Neural progenitor cell (in vitro differentiated cells): ENCODE measurements at regions not wholly inside any gene's neighbourhood (a gene's known extent, or its start where the extent isn't known, plus 50 kb on each side); places are given as distances from the start of the nearest gene placed in this dataset.
"Not testable (repeated sequence)": the region's sequence is repeated elsewhere in the genome, so short reads cannot be mapped to it uniquely, and the experiment has no call there.

Experiments
- DNase-seq: peaks from one replicate; pipeline ENCODE4 v3.0.0-alpha.2; 2016; ENCODE audit warnings: low spot score
- H2AFZ ChIP-seq: fragments of 200-600 bp; sonication (generic); replicated peaks from 2 replicates; pipeline ENCODE4 v1.6.1; 2016; ENCODE audit warnings: antibody characterized with exemption
- H3F3A ChIP-seq: fragments of 200-600 bp; sonication (generic); 2 replicates; pipeline ENCODE4 v1.6.1; 2016; ENCODE audit warnings: antibody characterized with exemption, low read depth
- H3K27ac ChIP-seq: fragments of 200-600 bp; sonication (generic); 2 replicates; pipeline ENCODE4 v1.5.1; 2016; ENCODE audit warnings: mild to moderate bottlenecking
- H3K27me3 ChIP-seq: fragments of 200-600 bp; sonication (generic); 2 replicates; pipeline ENCODE4 v1.6.1; 2016; ENCODE audit warnings: mild to moderate bottlenecking, moderate library complexity
- H3K36me3 ChIP-seq: fragments of 200-600 bp; sonication (generic); 2 replicates; pipeline ENCODE4 v1.5.1; 2016
- H3K4me1 ChIP-seq: fragments of 200-600 bp; sonication (generic); 2 replicates; pipeline ENCODE4 v1.6.1; 2016; ENCODE audit warnings: mixed run types
- H3K4me2 ChIP-seq: fragments of 200-600 bp; sonication (generic); 2 replicates; pipeline ENCODE4 v1.6.1; 2016
- H3K4me3 ChIP-seq: fragments of 200-600 bp; sonication (generic); 2 replicates; pipeline ENCODE4 v1.5.1; 2016
- H3K79me2 ChIP-seq: fragments of 200-600 bp; sonication (generic); 2 replicates; pipeline ENCODE4 v1.6.1; 2016; ENCODE audit warnings: low read depth
- H3K9ac ChIP-seq: fragments of 200-600 bp; sonication (generic); 2 replicates; pipeline ENCODE4 v1.6.1; 2016
- H3K9me3 ChIP-seq: fragments of 200-600 bp; sonication (generic); 2 replicates; pipeline ENCODE4 v1.5.1; 2016; ENCODE audit warnings: low read depth
- H4K20me1 ChIP-seq: fragments of 200-600 bp; sonication (generic); 2 replicates; pipeline ENCODE4 v1.6.1; 2016; ENCODE audit warnings: low read depth
- H3K27ac Mint-ChIP-seq: 3 replicates; pipeline ENCODE4 v1.8.0; 2021; ENCODE audit warnings: mixed read lengths
- H3K27me3 Mint-ChIP-seq: 2 replicates; pipeline ENCODE4 v1.8.0; 2022; ENCODE audit warnings: low read depth, mild to moderate bottlenecking, inconsistent platforms, moderate library complexity, mixed read lengths; ENCODE audit not compliant: insufficient read depth
- H3K36me3 Mint-ChIP-seq: 3 replicates; pipeline ENCODE4 v1.8.0; 2021; ENCODE audit warnings: mixed read lengths
- H3K4me1 Mint-ChIP-seq: 3 replicates; pipeline ENCODE4 v1.8.0; 2021; ENCODE audit warnings: mixed read lengths
- H3K4me3 Mint-ChIP-seq: 3 replicates; pipeline ENCODE4 v1.8.0; 2021; ENCODE audit warnings: mild to moderate bottlenecking, moderate library complexity, mixed read lengths
- H3K9me3 Mint-ChIP-seq: 3 replicates; pipeline ENCODE4 v1.8.0; 2020; ENCODE audit warnings: mixed read lengths
- EZH2 ChIP-seq: fragments of 200-600 bp; sonication (generic); IDR thresholded peaks from 2 replicates; pipeline ENCODE4 v1.6.1; 2017; ENCODE audit warnings: antibody characterized with exemption, mild to moderate bottlenecking, moderate library complexity
- EZH2phosphoT487 ChIP-seq: fragments of 200-600 bp; sonication (generic); IDR thresholded peaks from 2 replicates; pipeline ENCODE4 v1.6.1; 2017; ENCODE audit warnings: antibody characterized with exemption
- TF ChIP-seq, protein P1 (sequence below): fragments of 200-600 bp; sonication (generic); IDR thresholded peaks from 2 replicates; pipeline ENCODE4 v1.5.1; 2017; ENCODE audit warnings: antibody characterized with exemption, mild to moderate bottlenecking

DNA sequence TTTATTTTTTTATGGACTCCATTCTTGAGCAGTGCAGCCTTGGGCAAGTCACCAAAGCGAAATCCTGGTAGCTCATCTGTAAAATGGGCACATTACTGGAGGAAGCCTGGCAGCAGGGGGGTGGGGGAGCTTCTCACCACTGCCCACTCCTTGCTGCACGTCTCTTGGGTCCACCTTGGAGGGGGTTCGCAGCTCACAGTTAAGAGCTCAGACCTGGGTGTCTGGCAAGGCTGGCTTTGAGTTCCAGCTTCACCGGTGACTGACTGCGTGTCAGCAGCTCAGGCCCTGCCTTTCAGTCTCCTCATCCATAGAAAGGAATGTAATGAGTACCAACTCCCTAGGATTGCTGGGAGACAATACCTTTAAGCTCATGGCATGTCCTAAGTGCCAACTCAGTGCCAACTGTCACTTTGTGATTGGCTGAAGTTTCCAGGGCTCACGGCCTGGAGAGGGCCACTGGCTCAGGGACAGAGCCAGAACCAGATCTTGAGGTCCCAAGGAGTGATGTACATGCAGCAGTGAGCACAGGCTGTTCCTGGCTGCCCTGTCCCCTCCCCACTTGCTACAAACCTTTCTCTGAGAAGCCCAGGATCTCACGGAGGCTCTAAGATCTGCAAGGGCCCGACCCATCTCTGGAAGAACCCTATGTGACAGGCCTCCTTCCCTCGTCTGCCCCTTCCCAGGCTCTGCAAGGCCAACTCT, 72.9 kb downstream of the C9orf50 start:
- no peak for DNase-seq
- no peaks in the 10 kb centered on the region for H4K20me1 ChIP-seq
- H3K4me1 Mint-ChIP-seq = peaks cover 36% of the 10 kb centered on the region
- H3K27me3 Mint-ChIP-seq = peaks cover 9% of the 10 kb centered on the region
- H3K4me3 Mint-ChIP-seq = no peak overlapping the region
- peaks cover 7% of the 10 kb centered on the region for H3K27me3 ChIP-seq
- no peak overlapping the region for H3K9ac ChIP-seq
- H3K9me3 ChIP-seq = no peaks in the 10 kb centered on the region
- no peak overlapping the region for H3K27ac Mint-ChIP-seq
- peaks cover 33% of the 10 kb centered on the region for H3F3A ChIP-seq
- no peaks in the 10 kb centered on the region for H3K36me3 Mint-ChIP-seq
- no peak overlapping the region for H2AFZ ChIP-seq
- no peak overlapping the region for H3K4me3 ChIP-seq
- H3K36me3 ChIP-seq = no peaks in the 10 kb centered on the region
- H3K4me1 ChIP-seq = peaks cover 10% of the 10 kb centered on the region
- TF ChIP-seq EZH2phosphoT487 = no peak
- TF ChIP-seq, protein P1, sequence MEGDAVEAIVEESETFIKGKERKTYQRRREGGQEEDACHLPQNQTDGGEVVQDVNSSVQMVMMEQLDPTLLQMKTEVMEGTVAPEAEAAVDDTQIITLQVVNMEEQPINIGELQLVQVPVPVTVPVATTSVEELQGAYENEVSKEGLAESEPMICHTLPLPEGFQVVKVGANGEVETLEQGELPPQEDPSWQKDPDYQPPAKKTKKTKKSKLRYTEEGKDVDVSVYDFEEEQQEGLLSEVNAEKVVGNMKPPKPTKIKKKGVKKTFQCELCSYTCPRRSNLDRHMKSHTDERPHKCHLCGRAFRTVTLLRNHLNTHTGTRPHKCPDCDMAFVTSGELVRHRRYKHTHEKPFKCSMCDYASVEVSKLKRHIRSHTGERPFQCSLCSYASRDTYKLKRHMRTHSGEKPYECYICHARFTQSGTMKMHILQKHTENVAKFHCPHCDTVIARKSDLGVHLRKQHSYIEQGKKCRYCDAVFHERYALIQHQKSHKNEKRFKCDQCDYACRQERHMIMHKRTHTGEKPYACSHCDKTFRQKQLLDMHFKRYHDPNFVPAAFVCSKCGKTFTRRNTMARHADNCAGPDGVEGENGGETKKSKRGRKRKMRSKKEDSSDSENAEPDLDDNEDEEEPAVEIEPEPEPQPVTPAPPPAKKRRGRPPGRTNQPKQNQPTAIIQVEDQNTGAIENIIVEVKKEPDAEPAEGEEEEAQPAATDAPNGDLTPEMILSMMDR = no peak
- TF ChIP-seq EZH2 = no peak
- H3K4me2 ChIP-seq = no peak overlapping the region
- no peaks in the 10 kb centered on the region for H3K79me2 ChIP-seq
- H3K9me3 Mint-ChIP-seq = peaks cover 2% of the 10 kb centered on the region
- no peak overlapping the region for H3K27ac ChIP-seq

DNA sequence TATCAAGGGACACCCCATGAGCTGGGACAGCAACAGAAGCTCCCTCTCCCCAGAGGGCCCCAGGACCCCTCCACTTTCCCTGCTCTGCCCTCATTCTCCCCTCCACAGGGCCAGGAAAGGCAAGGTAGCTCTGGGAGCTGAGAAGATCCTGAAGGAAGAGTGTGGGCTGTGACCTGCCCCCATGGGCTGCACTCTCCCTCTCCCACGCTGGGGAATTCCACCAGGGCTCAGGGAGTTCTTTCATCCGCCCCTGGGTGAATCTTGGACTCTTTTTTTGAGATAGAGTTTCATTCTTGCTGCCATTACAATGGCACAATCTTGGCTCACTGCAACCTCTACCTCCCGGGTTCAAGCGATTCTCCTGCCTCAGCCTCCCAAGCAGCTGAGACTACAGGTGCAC, 73.8 kb downstream of the C9orf50 start:
- no peaks in the 10 kb centered on the region for H3K36me3 ChIP-seq
- no peak for DNase-seq
- no peak overlapping the region for H3K27ac Mint-ChIP-seq
- H2AFZ ChIP-seq = no peak overlapping the region
- TF ChIP-seq, protein P1 = no peak
- TF ChIP-seq EZH2phosphoT487 (no peak), EZH2 (no peak)
- H3K4me3 Mint-ChIP-seq = no peak overlapping the region
- H3K27me3 ChIP-seq = peaks cover 7% of the 10 kb centered on the region
- H3K4me2 ChIP-seq = no peak overlapping the region
- H3K79me2 ChIP-seq = no peaks in the 10 kb centered on the region
- no peak overlapping the region for H3K4me3 ChIP-seq
- no peaks in the 10 kb centered on the region for H4K20me1 ChIP-seq
- H3K27me3 Mint-ChIP-seq = peaks cover 13% of the 10 kb centered on the region
- no peak overlapping the region for H3K9ac ChIP-seq
- no peaks in the 10 kb centered on the region for H3K36me3 Mint-ChIP-seq
- peaks cover 30% of the 10 kb centered on the region for H3K4me1 Mint-ChIP-seq
- H3K27ac ChIP-seq = no peak overlapping the region
- peaks cover 2% of the 10 kb centered on the region for H3K9me3 Mint-ChIP-seq
- H3K9me3 ChIP-seq = no peaks in the 10 kb centered on the region
- H3F3A ChIP-seq = peaks cover 33% of the 10 kb centered on the region
- H3K4me1 ChIP-seq = peaks cover 10% of the 10 kb centered on the region

DNA sequence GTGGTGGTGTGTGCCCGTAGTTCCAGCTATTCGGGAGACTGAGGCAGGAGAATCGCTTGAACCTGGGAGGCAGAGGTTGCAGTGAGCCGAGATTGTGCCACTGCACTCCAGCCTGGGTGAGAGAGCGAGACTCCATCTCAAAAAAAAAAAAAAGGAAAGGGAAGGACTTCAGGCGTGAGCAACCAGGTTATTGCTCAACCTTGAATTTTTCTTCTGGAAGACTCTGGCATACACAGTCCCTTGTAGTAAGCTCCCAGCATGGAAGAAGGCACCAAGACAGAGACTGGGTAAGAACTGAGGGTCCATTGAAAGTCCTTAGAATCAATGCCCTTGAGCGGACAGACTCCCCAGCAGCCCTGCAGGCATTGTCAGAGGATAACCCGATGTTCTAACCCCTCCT, 75.0 kb downstream of the C9orf50 start:
- peaks cover 10% of the 10 kb centered on the region for H3K4me1 ChIP-seq
- H3K4me3 ChIP-seq, H3K9me3 Mint-ChIP-seq, DNase-seq, H3K4me2 ChIP-seq, H3K27me3 ChIP-seq, H3K36me3 ChIP-seq, H3K9ac ChIP-seq, H3K27ac Mint-ChIP-seq, H2AFZ ChIP-seq, H3K27ac ChIP-seq, H4K20me1 ChIP-seq, H3K36me3 Mint-ChIP-seq, H3K79me2 ChIP-seq, H3K4me3 Mint-ChIP-seq, H3K9me3 ChIP-seq: not testable (repeated sequence)
- Mint-ChIP-seq H3K4me1 (peaks cover 24% of the 10 kb centered on the region), H3K27me3 (peaks cover 13% of the 10 kb centered on the region)
- H3F3A ChIP-seq = peaks cover 27% of the 10 kb centered on the region

DNA sequence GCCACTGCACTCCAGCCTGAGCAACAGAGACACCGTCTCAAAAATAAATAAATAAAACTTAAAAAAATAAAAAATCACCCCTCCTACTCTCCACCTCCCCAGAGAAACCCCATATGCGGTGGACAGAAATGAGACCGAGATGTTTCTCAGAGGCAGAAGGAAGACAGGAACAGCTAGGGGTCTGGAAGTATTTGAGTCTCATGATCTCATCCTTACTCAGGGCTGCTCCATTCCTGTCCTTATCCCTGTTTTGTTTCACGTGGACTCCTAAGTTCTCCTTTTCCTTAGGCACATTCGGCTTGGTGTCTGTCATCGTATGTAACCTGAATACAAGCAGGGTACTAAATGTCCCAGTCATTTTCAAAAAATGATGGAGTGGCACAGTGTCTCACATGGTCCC, 76.1 kb downstream of the C9orf50 start:
- peaks cover 4% of the 10 kb centered on the region for H3K9me3 Mint-ChIP-seq
- no peak overlapping the region for H3K9ac ChIP-seq
- H3F3A ChIP-seq = peaks cover 18% of the 10 kb centered on the region
- H3K36me3 Mint-ChIP-seq = peaks cover 2% of the 10 kb centered on the region
- peaks cover 13% of the 10 kb centered on the region for H3K27me3 Mint-ChIP-seq
- no peaks in the 10 kb centered on the region for H4K20me1 ChIP-seq
- peaks cover 8% of the 10 kb centered on the region for H3K4me1 ChIP-seq
- H3K79me2 ChIP-seq = no peaks in the 10 kb centered on the region
- H3K4me3 ChIP-seq = no peak overlapping the region
- H3K4me3 Mint-ChIP-seq = no peak overlapping the region
- H3K27ac ChIP-seq = no peak overlapping the region
- no peak overlapping the region for H3K27ac Mint-ChIP-seq
- H3K4me1 Mint-ChIP-seq = peaks cover 18% of the 10 kb centered on the region
- DNase-seq = no peak
- TF ChIP-seq EZH2 (no peak), EZH2phosphoT487 (no peak)
- TF ChIP-seq, protein P1 = no peak
- H3K36me3 ChIP-seq = no peaks in the 10 kb centered on the region
- H2AFZ ChIP-seq = no peak overlapping the region
- no peak overlapping the region for H3K4me2 ChIP-seq
- H3K9me3 ChIP-seq = no peaks in the 10 kb centered on the region
- no peaks in the 10 kb centered on the region for H3K27me3 ChIP-seq
